ENCODE measurements at regions not wholly inside any gene's neighbourhood (a gene's known extent, or its start where the extent isn't known, plus 50 kb on each side); places are given as distances from the start of the nearest gene placed in this dataset.

GRCh38 chr5:173494446-173494845 is 122.0 kb downstream of the BOD1 start (continued):
- TF ChIP-seq RAD21 (IDR thresholded peaks at IDR 0.05 in 1 of 2, conservative IDR thresholded peaks at IDR 0.05 in 1 of 2; ENCODE audit: low read depth in 2 of 2, low read length in 2 of 2) = no peak
- TF ChIP-seq SAP30 (IDR thresholded peaks at IDR 0.05; ENCODE audit: insufficient read depth, insufficient replicate concordance, low read length) = no peak
- no peak for TF ChIP-seq KDM1A (IDR thresholded peaks at IDR 0.05; ENCODE audit: borderline replicate concordance, low read length)

Measured in H1 (cell line).